AG04450 (cell line): ENCODE measurements at regions not wholly inside any gene's neighbourhood (a gene's known extent, or its start where the extent isn't known, plus 50 kb on each side); places are given as distances from the start of the nearest gene placed in this dataset.

Experiments used
- CTCF ChIA-PET: fragments of 300-600, 350-600 bp; formaldehyde crosslinking; extraction: SDS; loops from one replicate; lab custom pipeline; 2022; ENCODE audit warnings: antibody characterized with exemption, inconsistent platforms; lab: Charles Lee
- POLR2A ChIA-PET: fragments of 350-600 bp; formaldehyde crosslinking; extraction: SDS; loops from one replicate; lab custom pipeline; 2021; ENCODE audit warnings: antibody characterized with exemption, inconsistent platforms; lab: Yijun Ruan, JAX
- DNase-seq: peaks from one replicate; pipeline ENCODE4 v3.0.0-alpha.2; 2011; ENCODE audit warnings: low read depth, low spot score
- H3K27ac ChIP-seq: one replicate; pipeline ENCODE4 v1.5.1; 2012; ENCODE audit warnings: low read depth, low read length, control low read depth
- H3K27me3 ChIP-seq: one replicate; pipeline ENCODE4 v1.6.0; 2012; ENCODE audit warnings: low read length; ENCODE audit not compliant: control insufficient read depth, insufficient read depth
- H3K4me3 ChIP-seq: 2 replicates; pipeline ENCODE4 v1.5.1; 2011; ENCODE audit warnings: mild to moderate bottlenecking, low read depth, low read length, control low read depth
- H3K9me3 ChIP-seq: 2 replicates; pipeline ENCODE4 v1.5.1; 2012; ENCODE audit warnings: low read length; ENCODE audit not compliant: control insufficient read depth, insufficient read depth
- TF ChIP-seq, protein P1 (sequence below): IDR thresholded peaks from 2 replicates; pipeline ENCODE4 v1.5.1; 2011; ENCODE audit warnings: low read depth, low read length, control low read depth, inconsistent platforms

DNA sequence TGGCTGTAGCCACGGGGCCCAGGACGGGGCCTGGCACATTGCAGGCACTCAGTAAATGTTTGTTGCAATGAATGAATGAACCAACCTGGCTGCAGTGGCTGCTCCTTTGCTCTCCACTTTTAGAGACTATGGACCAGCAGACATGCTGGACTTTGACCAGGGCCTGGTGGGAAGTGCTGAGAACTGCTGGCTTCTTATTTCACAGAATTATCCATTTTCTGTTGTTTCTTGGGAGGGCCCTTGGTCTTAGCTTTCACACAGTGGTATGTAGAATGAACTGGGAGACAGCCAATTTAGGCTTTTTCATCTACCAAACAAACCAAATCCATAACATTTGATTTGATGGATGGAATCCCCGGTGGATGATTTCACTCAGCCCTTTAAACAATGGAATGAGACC, 78.0 kb upstream of the LHFPL2 start:
- DNase-seq: no peak
- H3K9me3 ChIP-seq: no peaks in the 10 kb centered on the region
- no peak overlapping the region for H3K27ac ChIP-seq
- TF ChIP-seq, protein P1, sequence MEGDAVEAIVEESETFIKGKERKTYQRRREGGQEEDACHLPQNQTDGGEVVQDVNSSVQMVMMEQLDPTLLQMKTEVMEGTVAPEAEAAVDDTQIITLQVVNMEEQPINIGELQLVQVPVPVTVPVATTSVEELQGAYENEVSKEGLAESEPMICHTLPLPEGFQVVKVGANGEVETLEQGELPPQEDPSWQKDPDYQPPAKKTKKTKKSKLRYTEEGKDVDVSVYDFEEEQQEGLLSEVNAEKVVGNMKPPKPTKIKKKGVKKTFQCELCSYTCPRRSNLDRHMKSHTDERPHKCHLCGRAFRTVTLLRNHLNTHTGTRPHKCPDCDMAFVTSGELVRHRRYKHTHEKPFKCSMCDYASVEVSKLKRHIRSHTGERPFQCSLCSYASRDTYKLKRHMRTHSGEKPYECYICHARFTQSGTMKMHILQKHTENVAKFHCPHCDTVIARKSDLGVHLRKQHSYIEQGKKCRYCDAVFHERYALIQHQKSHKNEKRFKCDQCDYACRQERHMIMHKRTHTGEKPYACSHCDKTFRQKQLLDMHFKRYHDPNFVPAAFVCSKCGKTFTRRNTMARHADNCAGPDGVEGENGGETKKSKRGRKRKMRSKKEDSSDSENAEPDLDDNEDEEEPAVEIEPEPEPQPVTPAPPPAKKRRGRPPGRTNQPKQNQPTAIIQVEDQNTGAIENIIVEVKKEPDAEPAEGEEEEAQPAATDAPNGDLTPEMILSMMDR: no peak
- H3K27me3 ChIP-seq: no peaks in the 10 kb centered on the region
- ChIA-PET POLR2A (no interaction called here), CTCF (no interaction called here)
- H3K4me3 ChIP-seq: no peak overlapping the region

DNA sequence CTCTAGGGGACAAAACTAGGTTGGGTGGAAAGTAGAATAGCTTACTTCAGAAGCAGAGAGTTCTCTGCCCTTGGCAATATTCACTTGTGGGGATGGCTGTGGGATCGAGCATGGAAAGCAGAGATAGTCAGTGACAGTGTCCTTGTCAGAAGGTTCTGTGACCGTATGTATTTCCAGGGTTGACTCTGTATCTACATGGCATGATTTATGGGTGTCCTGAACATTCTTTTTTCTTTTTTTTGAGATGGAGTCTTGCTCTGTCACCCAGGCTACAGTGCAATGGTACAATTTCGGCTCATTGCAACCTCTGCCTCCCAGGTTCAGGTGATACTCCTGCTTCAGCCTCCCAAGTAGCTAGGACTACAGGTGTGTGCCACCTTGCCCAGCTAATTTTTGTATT, 77.4 kb upstream of the LHFPL2 start:
- ChIA-PET POLR2A (no interaction called here), CTCF (no interaction called here)
- no peak for DNase-seq
- TF ChIP-seq, protein P1: no peak
- no peak overlapping the region for H3K4me3 ChIP-seq
- H3K9me3 ChIP-seq: no peaks in the 10 kb centered on the region
- no peak overlapping the region for H3K27ac ChIP-seq
- no peaks in the 10 kb centered on the region for H3K27me3 ChIP-seq

DNA sequence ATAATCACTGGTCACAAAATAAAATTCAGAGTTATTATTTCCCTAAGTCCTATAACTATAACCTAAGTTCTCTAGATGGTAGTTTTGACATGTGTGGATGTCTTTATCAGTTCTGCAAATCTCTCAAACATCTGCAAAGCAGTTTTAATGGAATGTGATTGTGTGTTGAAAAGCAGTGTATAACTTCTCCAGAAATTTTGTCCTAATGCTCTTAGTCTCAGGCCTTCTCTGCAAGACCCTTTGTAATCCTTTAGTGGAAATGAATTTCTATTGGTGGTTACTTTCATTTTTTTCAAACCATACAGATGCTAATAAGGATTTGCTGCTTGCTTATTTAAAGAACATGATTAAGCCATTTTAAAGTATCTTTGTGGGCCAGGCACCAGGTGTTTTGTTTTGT, 75.5 kb upstream of the LHFPL2 start:
- ChIA-PET POLR2A (no interaction called here), CTCF (no interaction called here)
- no peak overlapping the region for H3K4me3 ChIP-seq
- TF ChIP-seq, protein P1: no peak
- H3K9me3 ChIP-seq: no peaks in the 10 kb centered on the region
- no peak for DNase-seq
- H3K27me3 ChIP-seq: no peaks in the 10 kb centered on the region
- H3K27ac ChIP-seq: no peak overlapping the region

DNA sequence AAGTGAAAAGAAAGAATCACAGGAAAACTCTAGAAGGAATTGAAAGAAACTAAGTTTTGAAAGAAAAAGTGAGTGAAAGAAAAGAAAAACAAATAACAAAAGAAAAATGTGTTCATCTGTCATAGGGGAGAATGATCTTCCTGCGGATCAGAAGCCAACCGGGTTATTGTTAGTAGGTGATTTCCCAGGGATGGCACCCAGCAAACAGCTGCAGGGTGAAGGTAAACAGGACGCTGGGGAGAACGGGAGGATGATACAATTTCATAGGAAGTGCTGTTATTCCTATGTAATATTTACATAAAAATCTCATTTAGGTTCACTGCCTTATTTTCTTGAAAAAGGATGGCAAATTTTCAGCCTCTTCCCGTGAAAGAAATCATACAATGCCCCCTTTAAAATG, 72.4 kb upstream of the LHFPL2 start:
- H3K9me3 ChIP-seq: no peaks in the 10 kb centered on the region
- no peaks in the 10 kb centered on the region for H3K27me3 ChIP-seq
- ChIA-PET POLR2A (no interaction called here), CTCF (interaction anchor here (1.7 kb wide), 1 partner anchor 31 kb away, joined by 4 read pairs; no protein-coding TSS in a partner anchor)
- no peak for DNase-seq
- no peak overlapping the region for H3K27ac ChIP-seq
- H3K4me3 ChIP-seq: no peak overlapping the region
- TF ChIP-seq, protein P1: no peak

DNA sequence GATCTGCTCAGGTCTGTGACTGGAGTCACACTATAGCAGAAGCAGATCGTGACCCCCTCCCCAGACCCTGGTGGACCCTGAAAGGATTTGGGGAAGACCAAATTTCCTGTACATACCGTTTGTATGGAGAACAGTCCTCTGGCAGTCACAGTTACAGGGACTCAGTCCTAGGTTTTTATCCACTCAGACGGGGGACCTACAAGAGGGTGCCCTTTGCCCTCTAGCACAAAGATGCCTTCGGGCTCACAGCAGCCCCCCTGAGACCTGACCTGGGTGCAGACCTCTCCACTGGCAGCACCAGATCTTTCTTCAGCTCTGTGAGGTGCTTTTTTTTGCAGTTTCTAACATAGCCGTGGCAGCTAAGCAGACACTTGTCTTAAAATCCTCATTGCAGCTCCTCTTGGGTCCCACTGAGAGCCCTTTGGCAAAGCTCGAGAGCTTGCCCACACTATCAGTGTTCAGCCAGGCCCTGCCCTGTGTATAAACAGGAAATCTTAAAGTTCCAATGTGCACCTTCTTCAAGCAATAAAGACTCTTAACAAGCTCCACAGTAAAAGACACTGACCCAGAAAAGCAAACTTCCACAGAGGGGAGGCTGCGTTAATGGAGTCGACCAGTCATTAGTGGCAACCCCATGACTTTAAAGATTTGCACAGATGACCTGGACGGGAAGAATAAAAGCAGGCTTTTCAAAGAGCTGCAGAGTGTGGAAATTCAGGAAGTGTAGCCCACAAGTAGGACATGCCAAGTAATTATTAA, 71.8 kb upstream of the LHFPL2 start:
- H3K9me3 ChIP-seq: no peaks in the 10 kb centered on the region
- H3K4me3 ChIP-seq: no peak overlapping the region
- H3K27ac ChIP-seq: peak overlapping the region; percentile 21
- no peaks in the 10 kb centered on the region for H3K27me3 ChIP-seq
- TF ChIP-seq, protein P1: no peak
- ChIA-PET POLR2A (interaction anchor here (0.5 to 0.6 kb wide), 2 partner anchors 72 to 105 kb away, joined by 3 to 4 read pairs; no protein-coding TSS in a partner anchor), CTCF (interaction anchor here (1.7 kb wide), 1 partner anchor 30 kb away, joined by 4 read pairs; no protein-coding TSS in a partner anchor)
- DNase-seq: no peak
